HG03521 (cell line): ENCODE measurements at regions not wholly inside any gene's neighbourhood (a gene's known extent, or its start where the extent isn't known, plus 50 kb on each side); places are given as distances from the start of the nearest gene placed in this dataset.
"Not testable (repeated sequence)": the region's sequence is repeated elsewhere in the genome, so short reads cannot be mapped to it uniquely, and the experiment has no call there.

Source experiments
- ATAC-seq: cut with Tn5 transposase; IDR thresholded peaks from one replicate; pipeline ENCODE4 v1.9.1; 2021; ENCODE audit warnings: mild to moderate bottlenecking, moderate library complexity; ENCODE audit not compliant: unreplicated experiment

GRCh38 chr9:75657015-75657414 lies 233.5 kb upstream of the PCSK5 start:
- no peak for ATAC-seq

GRCh38 chr9:75658301-75658905 lies 232.1 kb upstream of the PCSK5 start:
- ATAC-seq, result no peak

GRCh38 chr9:75664597-75664996 lies 225.9 kb upstream of the PCSK5 start:
- ATAC-seq, result no peak

- no peak for ATAC-seq
Observed at GRCh38 chr9:75666856-75667554, 223.5 kb upstream of the PCSK5 start.

GRCh38 chr9:75669721-75670120 lies 220.8 kb upstream of the PCSK5 start:
- ATAC-seq, result no peak

GRCh38 chr9:75671354-75671753 lies 219.1 kb upstream of the PCSK5 start:
- no peak for ATAC-seq

GRCh38 chr9:75672478-75672877 lies 218.0 kb upstream of the PCSK5 start:
- ATAC-seq, result no peak

- no peak for ATAC-seq
Observed at GRCh38 chr9:75683591-75683990, 206.9 kb upstream of the PCSK5 start.

- ATAC-seq, result no peak
Observed at GRCh38 chr9:75685062-75685461, 205.4 kb upstream of the PCSK5 start.

GRCh38 chr9:75687359-75687953 lies 203.0 kb upstream of the PCSK5 start:
- no peak for ATAC-seq

- not testable (repeated sequence) for ATAC-seq
Observed at GRCh38 chr9:75690551-75690950, 199.9 kb upstream of the PCSK5 start.

- ATAC-seq, result no peak
Observed at GRCh38 chr9:75691408-75691807, 199.1 kb upstream of the PCSK5 start.

- no peak for ATAC-seq
Observed at GRCh38 chr9:75692309-75692708, 198.2 kb upstream of the PCSK5 start.

- ATAC-seq, result no peak
Observed at GRCh38 chr9:75695921-75696320, 194.6 kb upstream of the PCSK5 start.

GRCh38 chr9:75699017-75699416 lies 191.5 kb upstream of the PCSK5 start:
- no peak for ATAC-seq

- no peak for ATAC-seq
Observed at GRCh38 chr9:75699625-75700251, 190.7 kb upstream of the PCSK5 start.

GRCh38 chr9:75700252-75700640 lies 190.2 kb upstream of the PCSK5 start:
- ATAC-seq, result no peak

GRCh38 chr9:75707191-75707590 lies 183.3 kb upstream of the PCSK5 start:
- ATAC-seq, result no peak

GRCh38 chr9:75709698-75710097 lies 180.8 kb upstream of the PCSK5 start:
- ATAC-seq, result no peak

- no peak for ATAC-seq
Observed at GRCh38 chr9:75712700-75713099, 177.8 kb upstream of the PCSK5 start.

GRCh38 chr9:75713335-75713734 lies 177.1 kb upstream of the PCSK5 start:
- ATAC-seq, result no peak

GRCh38 chr9:75715360-75715759 lies 175.1 kb upstream of the PCSK5 start:
- no peak for ATAC-seq
